NCI-H146 (cell line): ENCODE measurements at regions not wholly inside any gene's neighbourhood (a gene's known extent, or its start where the extent isn't known, plus 50 kb on each side); places are given as distances from the start of the nearest gene placed in this dataset.
"Not testable (repeated sequence)": the region's sequence is repeated elsewhere in the genome, so short reads cannot be mapped to it uniquely, and the experiment has no call there.

Source experiments
- DNase-seq: peaks from one replicate; lab custom pipeline; 2025; lab: John Stamatoyannopoulos, UW

GRCh38 chr18:6571239-6571602 is 156.5 kb upstream of the L3MBTL4 start:
- DNase-seq = no peak

- not testable (repeated sequence) for DNase-seq
Observed at GRCh38 chr18:6572192-6572591, 157.3 kb upstream of the ARHGAP28 start.

GRCh38 chr18:6574631-6575030 is 154.9 kb upstream of the ARHGAP28 start:
- DNase-seq = no peak

GRCh38 chr18:6575908-6576307 is 153.6 kb upstream of the ARHGAP28 start:
- DNase-seq = no peak

- DNase-seq = no peak
Observed at GRCh38 chr18:6576718-6577375, 152.7 kb upstream of the ARHGAP28 start.

- DNase-seq = no peak
Observed at GRCh38 chr18:6578686-6579085, 150.8 kb upstream of the ARHGAP28 start.

- no peak for DNase-seq
Observed at GRCh38 chr18:6579486-6579885, 150.0 kb upstream of the ARHGAP28 start.

GRCh38 chr18:6580401-6580800 is 149.1 kb upstream of the ARHGAP28 start:
- no peak for DNase-seq

GRCh38 chr18:6589923-6590322 is 139.6 kb upstream of the ARHGAP28 start:
- no peak for DNase-seq

- DNase-seq = no peak
Observed at GRCh38 chr18:6590326-6590725, 139.2 kb upstream of the ARHGAP28 start.

- no peak for DNase-seq
Observed at GRCh38 chr18:6591491-6591890, 138.0 kb upstream of the ARHGAP28 start.

- DNase-seq = no peak
Observed at GRCh38 chr18:6592522-6592921, 137.0 kb upstream of the ARHGAP28 start.

GRCh38 chr18:6593142-6593885 is 136.2 kb upstream of the ARHGAP28 start:
- no peak for DNase-seq

- no peak for DNase-seq
Observed at GRCh38 chr18:6595666-6596065, 133.8 kb upstream of the ARHGAP28 start.

GRCh38 chr18:6598657-6599056 is 130.9 kb upstream of the ARHGAP28 start:
- DNase-seq = no peak

- DNase-seq = no peak
Observed at GRCh38 chr18:6600667-6601167, 128.8 kb upstream of the ARHGAP28 start.

GRCh38 chr18:6601241-6601640 is 128.3 kb upstream of the ARHGAP28 start:
- DNase-seq = no peak

- DNase-seq = no peak
Observed at GRCh38 chr18:6602365-6602764, 127.2 kb upstream of the ARHGAP28 start.

GRCh38 chr18:6604573-6604941 is 125.0 kb upstream of the ARHGAP28 start:
- no peak for DNase-seq

- no peak for DNase-seq
Observed at GRCh38 chr18:6605115-6605869, 124.2 kb upstream of the ARHGAP28 start.

- DNase-seq = no peak
Observed at GRCh38 chr18:6606411-6607085, 123.0 kb upstream of the ARHGAP28 start.

GRCh38 chr18:6607343-6607742 is 122.2 kb upstream of the ARHGAP28 start:
- no peak for DNase-seq
